ENCODE measurements at regions not wholly inside any gene's neighbourhood (a gene's known extent, or its start where the extent isn't known, plus 50 kb on each side); places are given as distances from the start of the nearest gene placed in this dataset.

- no peak for TF ChIP-seq EGR1 (IDR thresholded peaks at IDR 0.05; ENCODE audit: borderline replicate concordance, low read depth, low read length)
- TF ChIP-seq E2F6 (IDR thresholded peaks at IDR 0.05), result no peak
- no peak for TF ChIP-seq TCF12 (IDR thresholded peaks at IDR 0.05; ENCODE audit: low read depth, low read length)
- no peak for TF ChIP-seq GTF2F1 (IDR thresholded peaks at IDR 0.05; ENCODE audit: borderline replicate concordance, low read depth, low read length)
- TF ChIP-seq BCL11A (IDR thresholded peaks at IDR 0.05; ENCODE audit: low read depth in 2 of 2, low read length in 2 of 2), result no peak
- TF ChIP-seq USF2 (IDR thresholded peaks at IDR 0.05; ENCODE audit: low read length), result no peak
- no peak for TF ChIP-seq RXRA (IDR thresholded peaks at IDR 0.05; ENCODE audit: insufficient read depth, low read depth, low read length)
- no peak for TF ChIP-seq MAX (IDR thresholded peaks at IDR 0.05)
These were observed 109.8 kb upstream of the PCDH7 start (continued) for GRCh38 chr4:30610361-30610760.
